AG09319 (cell line): ENCODE measurements at regions not wholly inside any gene's neighbourhood (a gene's known extent, or its start where the extent isn't known, plus 50 kb on each side); places are given as distances from the start of the nearest gene placed in this dataset.

Experiments
- DNase-seq: peaks from one replicate; pipeline ENCODE4 v3.0.0-alpha.2; 2010; ENCODE audit warnings: low read depth; ENCODE audit errors: extremely low read depth
- TF ChIP-seq, protein P1 (sequence below): IDR thresholded peaks from 2 replicates; pipeline ENCODE4 v1.5.1; 2011; ENCODE audit warnings: low read depth, mild to moderate bottlenecking, inconsistent platforms, low read length, moderate library complexity

DNA sequence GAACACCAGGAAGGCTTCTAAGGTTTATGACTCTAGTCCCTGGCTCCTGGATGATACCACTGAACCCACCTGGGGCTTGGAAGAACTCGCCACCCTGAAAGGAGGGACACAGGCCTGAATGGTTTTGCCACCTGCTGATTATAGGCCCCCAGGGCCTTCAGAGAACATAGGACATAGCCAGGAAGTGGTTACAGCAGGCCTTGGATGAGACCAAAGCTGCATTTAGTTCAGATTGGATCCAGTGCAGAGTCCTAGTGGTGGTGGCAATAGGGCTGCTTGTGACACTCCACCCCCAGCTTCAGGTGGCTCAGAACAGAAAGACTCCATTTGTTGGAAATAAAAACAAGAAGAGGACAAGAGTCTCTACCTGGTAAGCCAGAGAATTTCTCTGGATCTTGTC is 101.6 kb upstream of the PLPPR5 start:
- TF ChIP-seq, protein P1, sequence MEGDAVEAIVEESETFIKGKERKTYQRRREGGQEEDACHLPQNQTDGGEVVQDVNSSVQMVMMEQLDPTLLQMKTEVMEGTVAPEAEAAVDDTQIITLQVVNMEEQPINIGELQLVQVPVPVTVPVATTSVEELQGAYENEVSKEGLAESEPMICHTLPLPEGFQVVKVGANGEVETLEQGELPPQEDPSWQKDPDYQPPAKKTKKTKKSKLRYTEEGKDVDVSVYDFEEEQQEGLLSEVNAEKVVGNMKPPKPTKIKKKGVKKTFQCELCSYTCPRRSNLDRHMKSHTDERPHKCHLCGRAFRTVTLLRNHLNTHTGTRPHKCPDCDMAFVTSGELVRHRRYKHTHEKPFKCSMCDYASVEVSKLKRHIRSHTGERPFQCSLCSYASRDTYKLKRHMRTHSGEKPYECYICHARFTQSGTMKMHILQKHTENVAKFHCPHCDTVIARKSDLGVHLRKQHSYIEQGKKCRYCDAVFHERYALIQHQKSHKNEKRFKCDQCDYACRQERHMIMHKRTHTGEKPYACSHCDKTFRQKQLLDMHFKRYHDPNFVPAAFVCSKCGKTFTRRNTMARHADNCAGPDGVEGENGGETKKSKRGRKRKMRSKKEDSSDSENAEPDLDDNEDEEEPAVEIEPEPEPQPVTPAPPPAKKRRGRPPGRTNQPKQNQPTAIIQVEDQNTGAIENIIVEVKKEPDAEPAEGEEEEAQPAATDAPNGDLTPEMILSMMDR, result no peak
- DNase-seq, result no peak

DNA sequence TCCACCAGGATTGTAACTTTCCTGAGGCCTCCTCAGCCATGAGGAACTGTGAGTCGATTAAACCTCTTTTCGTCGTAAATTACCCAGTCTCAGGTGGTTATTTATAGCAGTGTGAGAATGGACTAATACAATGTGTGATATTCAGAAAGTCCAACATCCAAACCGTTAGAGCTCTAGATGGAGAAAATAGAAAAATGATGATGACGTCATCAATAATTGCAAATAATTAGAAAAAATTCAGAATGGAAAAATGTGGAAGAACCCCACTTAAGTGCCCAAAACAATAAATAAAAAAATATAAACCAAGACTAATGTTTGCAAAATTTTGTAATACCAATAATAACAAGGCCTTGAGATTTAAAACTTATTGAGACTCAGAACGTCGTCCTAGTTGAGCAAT is 103.0 kb upstream of the PLPPR5 start:
- TF ChIP-seq, protein P1, result no peak

DNA sequence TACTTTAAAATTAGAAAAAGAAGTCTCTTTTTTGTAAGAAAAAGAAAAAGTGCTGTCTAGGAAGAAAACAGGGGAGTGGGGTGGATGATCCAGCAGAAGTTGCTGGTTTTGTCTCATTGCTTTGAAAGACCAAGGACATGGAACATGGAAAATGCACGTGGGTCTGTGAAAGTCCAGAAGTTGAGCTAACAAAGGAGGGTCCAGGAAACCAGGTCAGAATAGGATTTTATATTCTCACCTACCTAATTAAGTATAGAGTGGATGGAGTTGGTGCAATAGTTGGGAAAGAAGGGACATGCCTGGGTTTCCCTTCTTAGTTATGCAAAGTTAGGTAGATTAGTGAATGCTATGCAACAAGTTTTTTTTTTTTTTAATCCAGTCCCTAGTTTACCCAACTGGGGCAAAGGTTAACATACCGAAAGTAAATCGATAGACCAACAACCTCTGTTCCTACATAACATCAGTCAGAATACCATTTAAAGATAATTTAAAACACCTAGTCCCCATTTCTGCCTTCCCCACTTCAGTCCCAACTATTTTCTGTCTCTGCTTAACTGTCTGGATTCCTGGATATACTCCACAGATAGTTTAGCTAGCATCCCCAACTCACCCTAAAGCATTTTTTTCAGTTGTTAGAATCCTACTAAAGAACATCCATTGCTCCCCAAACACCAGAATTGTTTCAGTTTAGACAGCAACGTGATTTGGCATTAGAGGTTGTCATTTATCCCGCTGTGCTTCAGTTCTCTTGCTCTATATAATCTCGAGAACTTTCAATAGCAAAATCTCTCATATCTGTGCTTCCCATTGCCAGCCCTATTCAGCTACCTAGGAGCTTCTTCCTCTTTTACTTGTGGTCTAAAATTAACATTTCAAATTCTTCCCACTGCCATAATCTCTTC is 105.7 kb upstream of the PLPPR5 start:
- DNase-seq, result no peak
- TF ChIP-seq, protein P1, result no peak

More for the DNA sequence above, 103.0 kb upstream of the PLPPR5 start:
- no peak for DNase-seq

DNA sequence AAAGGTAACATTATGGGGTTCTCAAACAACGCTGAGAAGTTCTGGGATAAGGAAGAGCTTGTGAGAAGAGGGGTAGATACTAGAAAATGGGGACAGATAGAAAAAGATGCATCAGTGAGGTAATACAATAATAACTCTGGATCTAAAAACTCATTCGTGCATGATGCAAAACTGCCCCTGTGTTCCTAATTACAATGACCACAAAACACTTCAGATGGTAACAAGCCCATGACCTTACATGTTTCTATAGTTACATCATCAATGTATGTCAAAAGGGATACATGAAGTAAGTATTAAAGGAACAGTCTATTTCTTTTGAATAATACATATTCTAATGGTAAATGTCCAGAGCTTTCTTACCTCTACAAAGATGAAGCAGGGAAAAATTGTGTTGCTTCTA is 110.6 kb upstream of the PLPPR5 start:
- DNase-seq, result no peak
- TF ChIP-seq, protein P1, result no peak

DNA sequence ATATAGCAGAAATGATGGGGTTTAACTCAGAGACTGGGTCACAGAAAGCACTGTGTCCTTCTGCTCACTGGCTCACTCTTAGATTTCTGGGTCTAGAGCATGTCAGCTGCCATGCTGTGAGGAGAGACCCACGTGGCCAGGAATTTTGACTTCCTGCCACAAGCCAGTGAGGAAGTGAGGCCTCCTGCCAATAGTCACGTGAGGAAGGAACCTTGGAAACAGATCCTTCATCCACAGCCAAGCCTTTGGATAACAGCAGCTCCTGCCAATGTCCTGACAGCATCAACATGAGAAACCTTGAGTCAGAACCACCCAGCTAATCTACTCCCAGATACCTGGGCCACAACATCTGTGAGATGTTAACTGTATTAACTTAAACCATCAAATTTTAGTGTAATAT is 114.5 kb upstream of the PLPPR5 start:
- TF ChIP-seq, protein P1, result no peak
- no peak for DNase-seq

DNA sequence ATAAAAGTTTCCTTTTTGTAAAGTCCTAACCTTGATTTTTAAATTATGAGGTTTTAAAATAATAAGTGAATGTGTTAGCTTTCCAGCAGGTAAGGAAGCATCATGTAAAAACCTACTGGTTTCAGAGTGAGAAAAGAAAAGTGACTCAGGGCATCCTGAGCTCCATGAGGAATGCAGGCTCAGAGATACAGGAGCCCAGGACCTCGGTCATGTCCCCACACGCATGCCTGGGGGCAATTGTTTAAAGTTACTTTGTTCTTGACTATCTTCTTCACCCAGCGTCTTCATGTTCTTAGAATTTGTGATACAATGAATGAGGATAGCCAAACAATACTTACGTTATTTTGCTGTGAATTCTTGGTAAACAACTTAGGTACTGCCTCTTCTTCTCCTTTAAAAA is 117.4 kb upstream of the PLPPR5 start:
- TF ChIP-seq, protein P1, result no peak
- DNase-seq, result no peak

DNA sequence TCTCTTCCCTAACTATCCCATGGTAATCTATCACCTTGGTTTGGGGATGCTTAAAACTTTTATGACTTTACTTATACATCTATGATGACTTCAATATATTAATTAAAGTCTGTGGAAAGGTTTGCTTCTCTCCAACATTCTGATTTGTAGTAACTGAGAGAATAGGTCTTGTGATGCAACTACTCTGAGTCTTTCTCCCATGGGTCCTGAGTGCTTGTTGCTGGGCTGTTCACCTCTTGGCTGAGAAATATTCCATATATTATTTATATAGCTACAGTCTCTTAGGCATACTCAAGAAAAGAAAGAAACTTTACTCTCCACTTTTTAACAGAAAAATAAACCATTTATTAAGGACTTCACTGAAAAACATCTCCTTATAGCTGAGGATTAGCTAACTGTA is 119.3 kb upstream of the PLPPR5 start:
- TF ChIP-seq, protein P1, result no peak
- DNase-seq, result no peak
